Naive B cell (primary cell): ENCODE measurements at regions not wholly inside any gene's neighbourhood (a gene's known extent, or its start where the extent isn't known, plus 50 kb on each side); places are given as distances from the start of the nearest gene placed in this dataset.
A peak's percentile ranks its signal among the peaks of the same experiment; 100 is the strongest.
"Not testable (repeated sequence)": the region's sequence is repeated elsewhere in the genome, so short reads cannot be mapped to it uniquely, and the experiment has no call there.

ENCODE experiments used
- ATAC-seq, 2 donors: fragments of 150-1000 bp; cut with Tn5 transposase; 2 replicates each; pipeline ENCODE4 v1.10.0; 2021; ENCODE audit warnings: low read depth in 2 of 2, mild to moderate bottlenecking in 2 of 2, moderate library complexity in 2 of 2
- DNase-seq: peaks from one replicate; pipeline ENCODE4 v3.0.0; 2022
- H3K27ac Mint-ChIP-seq, 6 donors: one replicate each; pipeline ENCODE4 v1.8.0; 2020 to 2022; ENCODE audit warnings: mild to moderate bottlenecking in 6 of 6, mixed read lengths in 6 of 6, moderate library complexity in 5 of 6, inconsistent platforms in 2 of 6
- H3K27me3 Mint-ChIP-seq, 3 donors: one replicate each; pipeline ENCODE4 v1.8.0; 2021 to 2022; ENCODE audit warnings: mixed read lengths in 3 of 3, mild to moderate bottlenecking in 1 of 3
- H3K36me3 Mint-ChIP-seq, 2 donors: one replicate each; pipeline ENCODE4 v1.8.0; 2020 to 2022; ENCODE audit warnings: mixed read lengths in 2 of 2, inconsistent platforms in 1 of 2, mild to moderate bottlenecking in 1 of 2
- H3K4me1 Mint-ChIP-seq, 3 donors: one replicate each; pipeline ENCODE4 v1.8.0; 2020 to 2022; ENCODE audit warnings: mixed read lengths in 3 of 3, inconsistent platforms in 1 of 3, mild to moderate bottlenecking in 1 of 3, moderate library complexity in 1 of 3
- H3K4me3 Mint-ChIP-seq, 8 donors: one replicate each; pipeline ENCODE4 v1.8.0; 2020 to 2022; ENCODE audit warnings: mild to moderate bottlenecking in 8 of 8, mixed read lengths in 8 of 8, moderate library complexity in 8 of 8, inconsistent platforms in 2 of 8
- H3K9me3 Mint-ChIP-seq, 7 donors: one replicate each; pipeline ENCODE4 v1.8.0; 2020 to 2022; ENCODE audit warnings: mixed read lengths in 7 of 7, mild to moderate bottlenecking in 5 of 7, inconsistent platforms in 2 of 7, moderate library complexity in 1 of 7

DNA sequence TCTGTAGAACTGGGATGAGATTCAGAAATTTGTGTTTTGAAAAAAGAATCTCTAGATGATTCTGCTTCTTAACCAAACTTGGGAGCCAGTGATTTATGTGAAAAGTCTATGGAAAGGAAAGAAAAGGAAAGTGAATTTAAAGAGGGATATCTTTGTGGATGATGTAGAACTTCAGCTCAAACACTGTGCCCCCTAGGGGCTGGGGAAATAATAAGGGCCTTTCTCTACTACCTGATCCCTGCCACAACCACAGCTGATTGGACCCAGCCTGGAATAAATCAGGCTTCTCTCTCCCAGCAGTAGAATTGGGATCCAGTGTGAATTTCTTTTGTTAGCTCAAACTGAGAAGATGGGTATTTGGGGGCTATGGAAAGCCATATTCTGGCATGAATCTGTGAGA is 155.0 kb downstream of the PRELID2 start:
- H3K4me3 Mint-ChIP-seq, result no peak overlapping the region
- no peaks in the 10 kb centered on the region for H3K27me3 Mint-ChIP-seq
- no peaks in the 10 kb centered on the region for H3K4me1 Mint-ChIP-seq
- ATAC-seq (no peak), DNase-seq (no peak)
- no peak overlapping the region for H3K27ac Mint-ChIP-seq
- H3K9me3 Mint-ChIP-seq, result no peaks in the 10 kb centered on the region
- no peaks in the 10 kb centered on the region for H3K36me3 Mint-ChIP-seq

GRCh38 chr5:145678255-145678654 is 156.9 kb downstream of the PRELID2 start:
- no peak overlapping the region for H3K27ac Mint-ChIP-seq
- no peaks in the 10 kb centered on the region for H3K27me3 Mint-ChIP-seq
- H3K4me1 Mint-ChIP-seq, result no peaks in the 10 kb centered on the region
- DNase-seq (no peak), ATAC-seq (no peak)
- H3K9me3 Mint-ChIP-seq, result no peaks in the 10 kb centered on the region
- H3K36me3 Mint-ChIP-seq, result no peaks in the 10 kb centered on the region
- no peak overlapping the region for H3K4me3 Mint-ChIP-seq

DNA sequence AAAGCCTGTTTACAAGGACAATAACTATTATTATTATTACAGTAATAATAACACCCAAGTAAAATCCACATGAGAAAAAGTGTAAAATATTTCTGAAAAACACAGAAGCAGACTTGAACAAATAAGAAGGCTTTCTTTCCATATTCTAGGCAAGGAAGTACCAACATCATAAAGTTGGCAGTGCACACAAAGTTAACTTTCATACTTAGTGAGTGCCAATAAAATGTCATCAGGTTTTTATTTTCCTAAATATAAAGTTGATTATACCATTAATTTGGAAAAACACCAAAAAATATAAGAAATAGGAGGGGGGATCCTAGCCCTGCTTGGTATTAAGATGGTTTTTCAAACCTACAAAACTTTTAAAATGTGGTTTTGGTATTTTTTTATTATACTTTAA is 161.4 kb downstream of the PRELID2 start:
- H3K4me1 Mint-ChIP-seq, result no peaks in the 10 kb centered on the region
- H3K4me3 Mint-ChIP-seq, result no peak overlapping the region
- H3K27ac Mint-ChIP-seq, result no peak overlapping the region
- DNase-seq (no peak), ATAC-seq (no peak)
- peaks cover 0 to 5% (median 0%) of the 10 kb centered on the region in 7 donors for H3K9me3 Mint-ChIP-seq
- no peaks in the 10 kb centered on the region for H3K36me3 Mint-ChIP-seq
- H3K27me3 Mint-ChIP-seq, result peaks cover 3 to 8% (median 6%) of the 10 kb centered on the region in 3 donors

DNA sequence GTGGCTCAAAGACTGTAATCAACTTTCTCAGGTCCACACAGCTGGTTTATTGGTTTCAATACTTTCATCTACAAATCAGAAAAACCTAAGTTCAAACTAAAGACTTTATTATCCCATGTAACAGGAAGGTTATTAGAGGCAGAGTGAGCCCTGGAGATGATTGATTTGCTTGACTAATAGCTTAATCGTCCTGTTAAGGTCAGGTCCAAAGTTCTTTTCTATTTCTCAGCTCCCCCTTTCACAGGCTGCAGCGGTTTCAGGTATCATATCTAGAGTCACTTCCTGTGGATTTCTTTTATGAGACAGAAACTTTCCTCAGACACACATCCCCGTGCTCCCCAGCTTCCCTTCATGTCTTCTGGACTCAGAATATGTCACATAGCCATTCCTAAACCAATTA is 166.4 kb downstream of the PRELID2 start:
- ATAC-seq (no peak), DNase-seq (no peak)
- Mint-ChIP-seq H3K27me3 (peaks cover 3 to 8% (median 6%) of the 10 kb centered on the region in 3 donors), H3K27ac (no peak overlapping the region), H3K4me1 (no peaks in the 10 kb centered on the region), H3K4me3 (no peak overlapping the region), H3K36me3 (no peaks in the 10 kb centered on the region), H3K9me3 (peaks cover 0 to 5% (median 0%) of the 10 kb centered on the region in 7 donors)

- Mint-ChIP-seq H3K4me1 (no peaks in the 10 kb centered on the region), H3K4me3 (no peak overlapping the region), H3K27me3 (peaks cover 3 to 8% (median 6%) of the 10 kb centered on the region in 3 donors), H3K27ac (no peak overlapping the region), H3K36me3 (no peaks in the 10 kb centered on the region), H3K9me3 (peaks cover 0 to 5% (median 0%) of the 10 kb centered on the region in 7 donors)
- no peak for DNase-seq
- no peak for ATAC-seq
Observed at GRCh38 chr5:145667742-145668141, 167.4 kb downstream of the PRELID2 start.

GRCh38 chr5:145666591-145666990 is 168.6 kb downstream of the PRELID2 start:
- Mint-ChIP-seq H3K9me3 (peaks cover 0 to 5% (median 0%) of the 10 kb centered on the region in 7 donors), H3K27ac (no peak overlapping the region), H3K27me3 (peaks cover 0 to 8% (median 3%) of the 10 kb centered on the region in 3 donors), H3K36me3 (no peaks in the 10 kb centered on the region), H3K4me3 (no peak overlapping the region), H3K4me1 (no peaks in the 10 kb centered on the region)
- DNase-seq, result no peak
- ATAC-seq, result no peak

DNA sequence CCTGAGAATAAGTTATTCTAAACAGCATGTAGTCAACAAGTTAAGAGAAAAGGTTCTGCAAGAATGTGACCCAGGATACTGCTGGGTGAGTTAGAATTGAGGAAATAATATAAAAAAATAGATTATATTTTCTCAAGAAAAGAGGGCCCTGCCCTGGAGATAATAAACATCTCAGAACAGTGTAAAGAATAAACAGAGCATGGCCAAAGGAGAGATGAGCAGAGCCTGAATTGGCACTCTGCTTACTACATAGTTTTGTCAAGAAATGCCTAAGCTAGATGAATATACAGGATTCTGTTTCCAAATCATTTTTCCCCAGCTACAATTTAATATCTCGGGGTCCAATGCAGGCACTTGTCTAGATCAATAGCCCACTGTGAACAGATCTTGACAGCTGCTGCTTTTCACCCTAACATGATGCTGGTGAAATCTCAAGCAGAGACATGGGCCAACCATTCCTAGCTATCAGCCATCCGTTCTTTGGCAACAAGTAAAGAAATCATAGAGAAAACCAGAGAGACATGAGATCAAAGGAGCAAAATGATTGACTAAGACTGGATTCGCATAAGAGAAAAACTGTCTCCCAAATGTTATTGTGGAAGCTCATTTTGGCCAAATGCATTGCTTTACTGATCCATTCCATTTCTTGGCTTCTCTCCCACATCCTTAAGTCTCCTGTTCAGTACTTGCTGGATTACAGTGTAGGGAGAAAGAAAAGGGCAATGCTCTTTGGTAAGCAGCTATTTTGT is 173.2 kb downstream of the PRELID2 start:
- Mint-ChIP-seq H3K36me3 (no peaks in the 10 kb centered on the region), H3K4me1 (no peaks in the 10 kb centered on the region), H3K9me3 (peaks cover 0 to 2% (median 0%) of the 10 kb centered on the region in 7 donors), H3K27ac (no peak overlapping the region), H3K4me3 (no peak overlapping the region), H3K27me3 (no peaks in the 10 kb centered on the region)
- DNase-seq, result no peak
- no peak for ATAC-seq

DNA sequence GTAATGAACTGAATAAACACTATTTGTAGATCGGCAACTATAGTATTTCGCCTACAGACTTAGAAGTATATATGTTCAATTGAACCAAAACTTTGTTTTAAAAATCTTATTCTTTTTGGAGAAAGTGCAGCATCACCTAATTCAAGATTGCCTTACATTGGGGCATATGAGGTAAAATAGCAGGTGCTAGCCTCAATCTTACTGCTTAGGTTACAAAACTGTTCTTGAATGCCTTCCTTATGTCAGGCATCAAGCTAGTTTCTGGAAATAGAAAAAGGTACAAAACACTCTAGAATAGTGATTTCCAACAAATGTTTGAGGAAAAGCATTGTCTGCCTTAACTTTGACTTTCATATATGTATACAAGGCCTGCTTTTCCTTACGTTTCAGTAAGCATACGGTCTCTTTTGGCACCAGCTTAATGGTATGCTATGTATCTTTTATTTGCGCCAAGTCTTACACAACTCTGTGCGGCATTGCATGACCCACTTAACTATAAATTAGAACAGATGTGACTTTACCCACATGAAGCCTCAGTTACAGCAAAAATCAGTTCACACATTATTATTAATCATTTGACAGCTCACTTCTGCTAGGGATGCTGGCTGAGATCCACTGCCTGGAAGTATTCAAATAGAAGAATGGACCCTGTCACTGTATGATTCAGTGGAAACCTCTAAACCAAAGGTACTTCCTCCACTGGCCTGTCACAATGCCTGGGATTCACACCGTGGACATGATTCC is 174.1 kb downstream of the PRELID2 start:
- no peaks in the 10 kb centered on the region for H3K27me3 Mint-ChIP-seq
- H3K9me3 Mint-ChIP-seq, result peaks cover 0 to 3% (median 2%) of the 10 kb centered on the region in 7 donors
- H3K27ac Mint-ChIP-seq, result no peak overlapping the region
- ATAC-seq (no peak), DNase-seq (no peak)
- H3K36me3 Mint-ChIP-seq, result no peaks in the 10 kb centered on the region
- H3K4me1 Mint-ChIP-seq, result no peaks in the 10 kb centered on the region
- no peak overlapping the region for H3K4me3 Mint-ChIP-seq

GRCh38 chr5:145658435-145658834 is 176.7 kb downstream of the PRELID2 start:
- H3K27ac Mint-ChIP-seq, result no peak overlapping the region
- peaks cover 4 to 22% (median 12%) of the 10 kb centered on the region in 7 donors for H3K9me3 Mint-ChIP-seq
- H3K4me3 Mint-ChIP-seq, result no peak overlapping the region
- peaks cover 0 to 6% of the 10 kb centered on the region in 2 donors for H3K36me3 Mint-ChIP-seq
- no peaks in the 10 kb centered on the region for H3K27me3 Mint-ChIP-seq
- ATAC-seq (no peak), DNase-seq (no peak)
- no peaks in the 10 kb centered on the region for H3K4me1 Mint-ChIP-seq

GRCh38 chr5:145652700-145653099 is 182.4 kb downstream of the PRELID2 start:
- not testable (repeated sequence) for ATAC-seq, DNase-seq, H3K27me3 Mint-ChIP-seq, H3K27ac Mint-ChIP-seq, H3K4me1 Mint-ChIP-seq
- Mint-ChIP-seq H3K36me3 (peaks cover 0 to 16% of the 10 kb centered on the region in 2 donors), H3K4me3 (peak overlapping the region in 1 of 8 donors; percentile 69), H3K9me3 (peaks cover 10 to 40% (median 23%) of the 10 kb centered on the region in 7 donors)

- H3K27me3 Mint-ChIP-seq, H3K27ac Mint-ChIP-seq, H3K4me3 Mint-ChIP-seq, H3K4me1 Mint-ChIP-seq, ATAC-seq, DNase-seq: not testable (repeated sequence)
- Mint-ChIP-seq H3K9me3 (peaks cover 6 to 47% (median 19%) of the 10 kb centered on the region in 7 donors), H3K36me3 (peaks cover 0 to 13% of the 10 kb centered on the region in 2 donors)
Observed at GRCh38 chr5:145647137-145647536, 188.0 kb downstream of the PRELID2 start.

- H3K27ac Mint-ChIP-seq, H3K27me3 Mint-ChIP-seq, H3K4me1 Mint-ChIP-seq, ATAC-seq, H3K4me3 Mint-ChIP-seq, DNase-seq, H3K36me3 Mint-ChIP-seq: not testable (repeated sequence)
- peaks cover 4 to 53% (median 15%) of the 10 kb centered on the region in 7 donors for H3K9me3 Mint-ChIP-seq
Observed at GRCh38 chr5:145643214-145643613, 191.9 kb downstream of the PRELID2 start.

- Mint-ChIP-seq H3K9me3 (peaks cover 0 to 14% (median 2%) of the 10 kb centered on the region in 7 donors), H3K36me3 (no peaks in the 10 kb centered on the region), H3K27ac (no peak overlapping the region), H3K4me3 (no peak overlapping the region), H3K4me1 (no peaks in the 10 kb centered on the region), H3K27me3 (peaks cover 0 to 5% (median 0%) of the 10 kb centered on the region in 3 donors)
- DNase-seq, result no peak
- no peak for ATAC-seq
Observed at GRCh38 chr5:145637396-145637795, 197.7 kb downstream of the PRELID2 start.

- peaks cover 0 to 5% (median 0%) of the 10 kb centered on the region in 3 donors for H3K27me3 Mint-ChIP-seq
- DNase-seq (no peak), ATAC-seq (no peak)
- H3K4me3 Mint-ChIP-seq, result no peak overlapping the region
- no peaks in the 10 kb centered on the region for H3K36me3 Mint-ChIP-seq
- H3K27ac Mint-ChIP-seq, result no peak overlapping the region
- H3K9me3 Mint-ChIP-seq, result peaks cover 0 to 8% (median 1%) of the 10 kb centered on the region in 7 donors
- H3K4me1 Mint-ChIP-seq, result no peaks in the 10 kb centered on the region
Observed at GRCh38 chr5:145636371-145636770, 198.8 kb downstream of the PRELID2 start.
